Colon (tissue), 2 donors: ENCODE measurements at regions not wholly inside any gene's neighbourhood (a gene's known extent, or its start where the extent isn't known, plus 50 kb on each side); places are given as distances from the start of the nearest gene placed in this dataset.

Source experiments
- FAIRE-seq: peaks from 2 replicates; lab custom pipeline; 2012; peaks lifted over from hg19 to GRCh38; lab: Jason Lieb, UNC
- donor health status: control.
- donor health status: control.

- FAIRE-seq: no peak
Measured at GRCh38 chr5:87872986-87873385, 395.7 kb downstream of the TMEM161B start.

- no peak for FAIRE-seq
Measured at GRCh38 chr5:87868792-87869191, 399.9 kb downstream of the TMEM161B start.

GRCh38 chr5:87867281-87867680 lies 401.4 kb downstream of the TMEM161B start:
- FAIRE-seq: no peak

GRCh38 chr5:87853541-87853940 lies 415.1 kb downstream of the TMEM161B start:
- FAIRE-seq: no peak

GRCh38 chr5:87851603-87852002 lies 417.0 kb downstream of the TMEM161B start:
- no peak for FAIRE-seq

GRCh38 chr5:87850843-87851242 lies 417.8 kb downstream of the TMEM161B start:
- FAIRE-seq: no peak

- FAIRE-seq: no peak
Measured at GRCh38 chr5:87845734-87846133, 422.9 kb downstream of the TMEM161B start.

GRCh38 chr5:87844866-87845265 lies 423.8 kb downstream of the TMEM161B start:
- no peak for FAIRE-seq

GRCh38 chr5:87844449-87844848 lies 424.2 kb downstream of the TMEM161B start:
- FAIRE-seq: no peak

- no peak for FAIRE-seq
Measured at GRCh38 chr5:87836696-87837095, 424.0 kb upstream of the CCNH start.

GRCh38 chr5:87831499-87831898 lies 418.8 kb upstream of the CCNH start:
- FAIRE-seq: no peak

GRCh38 chr5:87829217-87829551 lies 416.5 kb upstream of the CCNH start:
- no peak for FAIRE-seq

- no peak for FAIRE-seq
Measured at GRCh38 chr5:87828545-87829216, 416.0 kb upstream of the CCNH start.

- FAIRE-seq: no peak
Measured at GRCh38 chr5:87827539-87827938, 414.8 kb upstream of the CCNH start.

GRCh38 chr5:87826507-87826906 lies 413.8 kb upstream of the CCNH start:
- FAIRE-seq: no peak

GRCh38 chr5:87825583-87825982 lies 412.9 kb upstream of the CCNH start:
- FAIRE-seq: no peak

- FAIRE-seq: no peak
Measured at GRCh38 chr5:87807783-87808182, 395.1 kb upstream of the CCNH start.

GRCh38 chr5:87803352-87803751 lies 390.6 kb upstream of the CCNH start:
- FAIRE-seq: no peak

GRCh38 chr5:87791869-87792268 lies 379.1 kb upstream of the CCNH start:
- FAIRE-seq: no peak

- no peak for FAIRE-seq
Measured at GRCh38 chr5:87788416-87788815, 375.7 kb upstream of the CCNH start.

GRCh38 chr5:87787625-87788256 lies 375.0 kb upstream of the CCNH start:
- no peak for FAIRE-seq

GRCh38 chr5:87787086-87787485 lies 374.4 kb upstream of the CCNH start:
- FAIRE-seq: no peak

GRCh38 chr5:87786471-87786870 lies 373.7 kb upstream of the CCNH start:
- no peak for FAIRE-seq
